NCI-H146 treated with DMSO at 0.1 percent for 48 hours (cell line): ENCODE measurements at regions not wholly inside any gene's neighbourhood (a gene's known extent, or its start where the extent isn't known, plus 50 kb on each side); places are given as distances from the start of the nearest gene placed in this dataset.
"Not testable (repeated sequence)": the region's sequence is repeated elsewhere in the genome, so short reads cannot be mapped to it uniquely, and the experiment has no call there.

Experiments
- DNase-seq: peaks from one replicate; lab custom pipeline; 2025; ENCODE audit not compliant: unreplicated experiment; lab: John Stamatoyannopoulos, UW

DNA sequence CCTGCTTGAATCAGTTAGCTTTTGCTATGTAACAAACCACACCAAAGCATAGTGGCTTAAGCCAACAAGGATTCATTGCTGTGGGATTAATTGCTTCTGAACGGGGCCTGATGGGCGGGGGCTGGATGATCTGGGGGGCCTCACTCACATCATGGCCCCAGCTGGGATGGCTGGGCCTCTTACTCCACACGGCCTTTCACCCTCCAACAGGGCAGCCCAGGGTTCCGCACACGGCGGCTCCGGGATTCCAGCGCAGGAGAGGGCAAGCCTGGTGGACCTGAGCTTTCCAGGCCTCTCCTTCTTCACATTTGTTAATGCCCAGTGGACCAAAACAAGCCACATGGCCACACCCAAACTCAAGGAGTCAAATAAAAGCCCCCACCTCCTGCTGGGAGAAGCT is 86.3 kb upstream of the PHLPP1 start:
- DNase-seq: no peak

DNA sequence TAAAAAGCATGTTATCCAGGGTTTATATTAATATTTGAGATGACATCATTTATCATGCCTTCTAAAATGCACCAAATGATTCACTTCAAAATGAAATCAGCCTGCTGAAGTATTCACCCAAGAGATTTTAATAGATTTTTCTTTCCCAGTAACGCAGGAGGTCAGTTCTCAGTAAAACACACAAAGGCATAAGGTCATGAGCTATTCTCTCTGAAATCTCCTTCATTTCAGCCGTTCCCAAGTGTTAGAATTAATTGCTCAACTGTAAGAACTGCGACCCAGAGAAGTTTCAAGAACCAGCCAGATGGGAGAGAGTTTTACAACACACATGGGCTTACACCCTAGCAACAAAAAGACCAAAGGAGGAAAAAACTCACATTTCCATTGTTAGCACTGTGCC is 84.2 kb upstream of the PHLPP1 start:
- no peak for DNase-seq

DNA sequence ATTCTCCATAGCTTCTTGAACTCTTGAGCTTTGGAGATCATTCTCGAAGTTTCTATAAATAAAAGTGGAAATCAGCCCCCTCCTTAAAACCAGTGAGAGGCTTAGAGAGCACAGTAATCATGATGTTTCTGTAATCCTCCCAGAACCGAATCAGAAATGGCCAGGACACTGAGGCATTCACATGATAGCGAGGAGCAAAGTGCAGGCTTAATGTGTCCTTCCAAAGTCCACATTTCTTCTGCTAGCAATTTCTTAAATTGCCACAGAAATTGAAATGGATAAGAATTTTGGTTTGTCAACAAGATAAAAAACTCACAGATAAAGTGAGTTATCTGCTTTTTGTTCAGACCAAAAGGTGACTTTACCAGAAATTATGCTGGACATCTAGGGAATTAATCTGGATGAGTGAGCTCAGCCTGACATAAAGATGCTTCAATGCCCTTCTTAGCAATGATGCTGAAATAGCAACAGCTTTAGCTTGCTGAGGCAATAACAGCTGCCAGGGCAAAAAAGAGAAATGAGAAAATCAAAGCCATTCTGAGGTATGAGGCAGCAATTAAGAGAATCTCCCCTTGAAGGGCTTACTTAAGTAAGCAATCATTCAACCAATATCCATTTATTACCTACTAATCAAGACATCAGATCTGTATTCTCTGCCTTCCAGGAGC is 82.4 kb upstream of the PHLPP1 start:
- no peak for DNase-seq

DNA sequence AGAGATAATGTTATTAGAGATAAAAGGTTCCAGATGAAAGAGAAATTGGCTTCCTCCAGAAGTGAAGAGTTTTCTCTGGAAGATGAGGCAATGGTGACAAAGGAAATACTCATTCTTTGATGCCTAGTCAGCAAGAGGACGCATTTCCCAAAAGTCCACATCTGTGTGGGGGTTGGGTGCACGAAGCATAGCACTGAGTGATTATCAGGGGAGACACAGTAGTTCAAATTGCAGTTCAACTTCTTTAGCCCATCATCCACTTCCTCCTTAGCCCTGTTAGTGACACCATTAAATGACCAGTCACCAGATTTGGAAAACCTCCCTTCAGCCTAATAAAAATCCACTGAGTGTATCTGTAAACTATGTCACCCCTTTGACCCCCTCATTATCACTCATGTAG is 80.9 kb upstream of the PHLPP1 start:
- DNase-seq: no peak

DNA sequence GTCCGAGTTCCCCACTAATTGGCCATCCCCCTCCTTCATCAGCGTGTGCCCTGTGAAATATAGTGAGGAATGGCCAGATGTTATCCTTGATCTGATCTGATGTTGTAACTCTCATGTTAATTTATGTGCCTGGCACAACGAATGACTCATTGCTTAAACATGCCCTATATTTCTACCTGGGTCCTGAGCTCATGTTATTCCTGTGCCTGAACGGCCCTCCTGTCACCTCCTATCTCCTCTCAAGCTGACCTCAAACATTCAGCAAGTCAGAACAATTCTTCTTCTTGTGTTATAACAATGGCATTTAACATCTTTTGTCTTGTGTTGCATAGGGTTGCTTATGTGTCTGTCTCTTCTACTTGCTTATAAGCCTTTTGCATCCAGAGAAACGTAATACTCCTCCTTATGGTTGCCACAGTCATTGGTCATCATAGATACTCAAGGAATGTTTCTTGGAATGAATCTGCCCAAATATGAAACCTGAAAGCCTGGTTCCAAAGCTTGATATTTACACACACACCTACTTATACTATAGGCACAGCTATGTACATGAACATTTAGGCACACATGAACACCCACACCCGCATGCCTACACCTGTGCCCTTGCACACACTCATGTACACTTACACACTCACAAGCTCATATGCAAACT is 80.2 kb upstream of the PHLPP1 start:
- no peak for DNase-seq

DNA sequence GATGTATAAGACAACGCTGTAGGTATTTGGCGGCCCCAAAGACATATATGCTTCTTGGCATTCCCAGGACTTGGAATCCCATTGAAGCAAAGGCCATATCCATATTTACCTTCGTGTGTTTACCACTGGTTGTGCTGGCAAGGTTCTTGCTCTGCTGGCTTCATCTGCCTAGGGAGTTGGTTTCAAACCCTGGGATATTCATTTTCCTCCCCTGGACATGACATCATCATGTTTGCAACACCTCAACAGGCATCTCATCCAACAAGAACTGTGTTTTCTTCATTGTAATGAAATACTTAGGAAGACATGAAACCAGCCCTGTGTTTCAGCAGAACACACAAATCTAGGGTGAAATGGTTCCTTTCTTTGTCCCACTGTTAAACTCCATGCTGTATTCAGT is 77.9 kb upstream of the PHLPP1 start:
- DNase-seq: no peak

DNA sequence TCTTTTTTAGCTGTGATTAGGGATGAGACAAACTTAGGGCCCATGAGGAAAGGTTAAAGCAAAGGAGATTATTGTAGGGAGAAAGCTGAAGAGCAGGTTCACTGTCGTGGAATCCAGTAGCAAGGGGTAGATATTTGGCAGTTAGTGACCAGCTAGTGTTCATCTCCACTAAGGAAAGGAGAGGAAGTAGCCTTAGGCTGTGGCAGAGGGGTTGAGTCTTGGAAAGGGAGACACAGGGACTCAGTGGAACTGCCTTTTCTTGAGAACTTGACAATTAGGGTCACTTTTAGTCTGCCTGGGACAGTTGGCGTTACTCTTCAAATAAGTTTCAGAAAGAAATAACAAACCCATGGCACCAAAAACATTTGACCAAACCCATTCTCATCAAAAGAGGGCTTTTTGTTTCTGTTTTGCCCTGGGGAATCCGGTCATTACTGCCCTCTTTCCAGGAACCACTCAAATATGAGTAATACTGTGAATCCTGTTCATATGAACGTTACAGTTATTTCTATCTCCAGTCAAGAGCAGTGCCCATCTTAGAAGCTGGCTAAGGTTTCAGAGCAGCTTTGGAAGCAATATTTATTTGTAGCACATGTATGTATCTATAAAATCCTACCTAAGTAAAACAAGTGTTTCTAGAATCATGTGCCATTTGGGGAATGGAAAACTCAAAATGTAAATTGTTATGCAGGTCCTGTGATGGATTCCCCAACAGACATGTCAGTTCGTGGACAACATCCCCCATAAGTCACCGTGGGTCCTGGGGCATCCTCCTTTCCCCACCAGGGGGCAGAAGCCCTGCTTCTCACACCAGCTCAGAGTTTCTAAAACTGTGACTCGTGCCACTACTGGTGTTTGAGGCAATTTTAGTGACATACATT is 77.3 kb upstream of the PHLPP1 start:
- peak; percentile 42 for DNase-seq

DNA sequence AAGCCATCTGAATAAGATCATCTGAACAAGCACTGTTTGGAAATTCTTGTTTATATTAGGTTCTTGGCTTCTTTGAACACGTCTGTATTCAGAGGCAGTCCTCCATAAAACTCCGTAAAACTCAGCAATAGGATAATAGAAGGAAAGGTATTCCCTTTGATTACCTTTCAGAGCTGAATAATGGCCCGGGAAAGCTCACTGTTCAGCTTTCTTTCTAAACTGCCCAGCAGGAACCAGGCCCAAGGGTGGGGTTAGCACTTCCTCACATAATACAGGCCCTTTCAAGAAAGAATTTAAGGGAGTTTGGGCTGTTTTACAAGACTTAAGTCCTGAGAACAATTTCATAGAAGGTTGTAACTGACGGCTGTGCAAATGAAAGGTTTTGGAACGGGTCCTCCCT is 72.2 kb upstream of the PHLPP1 start:
- DNase-seq: no peak

DNA sequence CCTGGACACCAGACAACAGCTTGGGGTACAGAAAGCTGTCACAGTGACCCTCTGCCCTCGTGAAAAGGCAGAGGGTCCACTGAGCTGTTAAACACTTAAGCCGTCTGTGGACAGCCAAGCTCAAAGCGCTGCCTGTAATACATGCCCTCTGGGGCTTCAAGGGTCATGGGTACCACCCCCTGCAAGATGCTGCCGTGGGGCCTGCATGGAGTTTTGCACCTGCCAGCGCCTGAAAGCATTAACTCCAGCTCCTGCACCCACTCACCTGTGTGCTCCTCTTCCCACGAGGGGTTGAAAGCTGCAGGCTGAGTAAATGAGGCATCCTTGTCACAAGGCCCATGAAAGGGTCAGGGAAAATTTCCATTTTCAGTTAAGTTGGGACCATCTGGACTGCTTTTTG is 70.6 kb upstream of the PHLPP1 start:
- no peak for DNase-seq

DNA sequence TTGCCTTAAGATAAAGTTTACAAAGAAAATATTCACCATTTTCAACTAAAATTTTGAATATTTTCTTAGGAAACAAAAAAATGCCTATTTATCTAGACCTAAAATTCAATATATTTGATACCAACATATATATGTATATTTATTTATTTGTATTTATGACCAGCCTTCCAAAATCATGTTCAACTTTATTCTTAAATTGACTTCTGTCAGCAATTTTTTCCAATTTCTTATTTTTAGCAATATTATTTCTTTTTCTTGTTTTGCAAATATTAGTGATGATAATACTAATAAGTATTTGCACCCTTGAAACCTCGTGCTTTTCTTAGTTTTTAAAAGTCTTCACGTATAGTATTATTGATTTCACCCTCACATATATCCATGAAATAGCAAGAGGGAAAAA is 68.2 kb upstream of the PHLPP1 start:
- DNase-seq: no peak

DNA sequence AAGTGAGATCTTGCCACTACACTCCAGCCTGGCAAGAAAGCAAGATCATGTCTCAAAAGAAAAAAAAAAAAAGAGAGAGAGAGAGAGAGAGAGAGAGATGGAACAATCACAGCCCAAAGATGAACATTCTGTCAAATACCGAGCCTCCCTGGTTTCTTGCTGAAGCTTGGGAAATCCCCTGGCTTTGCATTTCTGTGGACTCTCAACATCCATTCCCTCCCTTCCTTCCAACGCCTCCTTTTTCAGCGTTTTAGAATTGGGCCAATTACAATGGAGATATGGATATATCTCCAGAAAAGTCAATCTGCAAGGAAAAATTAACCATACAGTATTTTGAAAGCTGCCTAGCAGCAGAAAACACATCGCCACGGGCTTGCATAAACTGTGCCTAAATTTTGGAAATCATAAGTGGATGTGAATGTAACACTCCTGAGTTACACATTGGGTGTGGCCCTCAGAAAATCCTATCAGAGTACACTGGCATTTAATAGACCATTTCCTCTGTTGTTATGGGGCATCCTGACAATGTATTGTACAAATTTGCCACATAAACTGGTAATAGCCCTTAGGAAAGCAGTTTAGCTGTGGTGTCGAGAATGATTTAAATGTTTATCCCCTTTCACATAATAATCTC is 67.2 kb upstream of the PHLPP1 start:
- DNase-seq: no peak

DNA sequence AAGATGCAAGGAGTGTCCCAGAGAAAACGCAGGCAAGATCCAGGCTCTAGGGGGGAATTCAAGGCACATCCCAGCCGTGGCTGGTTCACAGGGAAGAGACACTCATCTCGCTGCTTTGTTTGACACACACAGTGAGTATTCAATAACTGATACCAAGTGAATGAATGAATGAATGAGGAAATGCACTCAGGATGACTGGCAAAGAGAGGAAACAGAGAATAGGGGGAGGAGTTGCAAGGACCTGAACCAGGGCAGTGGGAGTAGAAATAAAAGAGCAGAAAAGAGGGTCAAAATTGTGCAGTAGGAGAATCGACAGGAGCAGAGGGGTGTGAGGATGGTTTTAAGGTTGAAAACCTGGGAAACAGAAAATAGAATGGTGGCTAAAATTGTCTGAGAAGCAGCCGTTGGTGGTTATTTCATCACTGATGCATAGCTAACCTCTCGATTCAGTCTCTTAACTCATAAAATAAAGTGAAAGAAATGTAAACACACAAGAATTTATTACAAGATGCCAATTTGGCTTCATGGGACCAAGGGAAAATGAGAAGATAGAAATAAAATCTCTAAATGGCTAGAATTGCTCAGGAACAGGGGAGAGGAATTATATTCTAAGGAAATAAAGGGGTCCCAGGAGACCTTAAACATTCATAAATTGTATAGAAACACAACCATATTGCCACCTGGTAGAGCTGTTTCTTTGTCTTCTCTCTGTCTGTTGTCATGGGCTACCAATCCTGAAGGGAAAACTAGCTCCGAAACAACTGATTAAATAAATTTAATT is 63.9 kb upstream of the PHLPP1 start:
- DNase-seq: no peak

DNA sequence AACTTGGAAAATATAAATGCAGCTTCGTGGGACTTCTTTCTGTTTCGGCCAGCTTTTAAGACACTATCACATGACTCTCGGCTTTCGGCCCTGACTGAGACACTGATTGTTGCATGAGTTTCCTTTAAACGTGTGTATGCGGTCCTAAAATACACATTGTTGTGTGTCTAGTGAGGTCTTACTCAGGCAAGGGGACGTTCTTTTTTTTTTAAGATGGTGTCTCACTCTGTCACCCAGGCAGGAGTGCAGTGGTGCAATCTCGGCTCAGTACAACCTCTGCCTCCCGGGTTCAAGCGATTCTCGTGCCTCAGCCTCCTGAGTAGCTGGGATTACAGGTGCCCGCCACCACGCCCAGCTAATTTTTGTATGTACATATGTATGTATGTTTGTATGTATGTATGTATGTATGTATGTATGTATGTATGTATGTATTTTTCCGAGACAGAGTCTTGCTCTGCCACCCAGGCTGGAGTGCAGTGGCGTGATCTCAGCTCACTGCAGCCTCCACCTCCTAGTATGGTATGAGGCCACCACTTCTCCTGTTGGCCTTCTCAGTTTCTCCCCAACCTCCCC is 63.2 kb upstream of the PHLPP1 start:
- DNase-seq: not testable (repeated sequence)

DNA sequence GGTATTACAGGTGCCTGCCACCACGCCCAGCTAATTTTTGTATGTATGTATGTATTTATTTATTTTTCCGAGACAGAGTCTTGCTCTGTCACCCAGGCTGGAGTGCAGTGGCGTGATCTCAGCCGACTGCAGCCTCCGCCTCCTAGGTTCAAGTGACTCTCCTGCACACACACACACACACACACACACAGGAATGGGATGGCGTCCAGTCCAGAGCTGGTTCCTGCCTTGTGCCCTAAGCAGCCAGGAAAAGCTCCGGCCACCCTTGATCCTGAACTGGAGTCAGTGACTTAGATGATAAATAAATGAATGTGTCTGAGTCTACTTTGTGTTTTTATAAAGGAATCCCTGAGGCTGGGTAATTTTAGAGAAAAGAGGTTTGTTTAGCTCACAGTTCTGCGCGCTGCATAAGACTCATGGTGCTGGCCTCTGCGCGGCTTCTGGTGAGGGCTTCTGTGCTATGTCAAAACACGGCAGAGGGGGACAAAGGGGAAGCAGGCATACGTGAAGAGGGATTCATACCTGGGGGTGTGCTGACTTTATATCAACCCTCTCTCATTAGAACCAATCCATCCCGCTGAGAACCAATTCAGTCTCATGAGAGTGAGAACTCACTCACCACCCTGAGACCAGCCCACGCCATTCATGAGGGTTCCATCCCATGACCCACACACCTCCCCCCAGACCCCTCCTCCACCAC is 59.7 kb upstream of the PHLPP1 start:
- no peak for DNase-seq

DNA sequence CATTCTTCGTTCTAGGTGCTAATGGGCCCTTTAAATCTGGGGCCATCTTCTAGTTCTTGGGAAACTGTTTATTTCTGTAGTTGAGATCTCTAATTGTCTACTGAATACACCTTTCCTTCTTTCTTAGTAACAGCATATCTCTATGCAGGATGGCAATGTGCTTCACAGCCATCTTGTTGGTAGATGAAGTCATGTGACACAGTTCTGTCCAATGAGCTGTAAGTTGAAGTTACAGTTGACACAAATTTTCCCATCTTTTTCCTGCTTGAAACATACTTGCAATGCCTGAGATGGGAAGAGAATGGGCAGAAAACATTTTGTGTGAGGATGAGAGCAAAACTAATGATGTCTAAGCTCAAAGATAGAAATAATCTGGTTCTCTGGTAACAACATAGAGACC is 57.3 kb upstream of the PHLPP1 start:
- DNase-seq: no peak

DNA sequence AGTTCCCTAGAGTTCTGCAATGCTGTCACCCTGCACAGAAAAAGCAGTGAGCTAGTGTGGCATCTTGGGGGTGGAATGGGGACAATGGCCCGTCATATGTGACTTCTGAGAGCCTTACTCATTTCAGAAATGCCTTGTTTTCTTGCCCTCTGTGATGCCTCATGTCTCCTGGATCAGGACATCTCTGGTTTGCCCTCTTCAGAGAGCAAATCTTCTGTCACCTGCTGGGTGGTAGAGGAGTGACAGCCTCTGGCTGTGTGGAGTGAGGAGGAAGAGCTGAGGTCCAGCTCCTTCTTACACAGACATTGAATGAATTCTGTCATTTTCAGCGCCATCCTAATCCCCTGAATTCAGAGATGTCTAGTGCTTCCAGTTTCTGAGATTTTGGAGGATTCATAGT is 55.6 kb upstream of the PHLPP1 start:
- DNase-seq: no peak

DNA sequence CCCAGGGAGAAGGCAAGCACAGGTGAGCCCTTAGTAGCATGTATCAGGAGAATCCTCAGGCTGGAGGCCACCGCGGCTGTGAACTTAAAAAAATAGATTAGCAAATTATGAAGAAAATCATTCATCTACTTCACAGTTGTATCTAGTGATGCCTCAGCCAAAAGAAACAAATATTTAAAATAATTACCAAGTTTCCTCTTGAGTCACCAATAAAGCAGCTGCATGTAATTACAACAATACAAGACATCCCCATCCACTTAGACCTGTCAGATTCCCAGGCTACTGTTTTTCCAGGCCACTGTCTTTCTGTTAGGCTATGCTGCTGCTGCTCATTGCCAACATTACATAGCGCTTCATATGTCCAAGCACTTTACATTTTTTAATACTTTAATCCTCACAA is 54.6 kb upstream of the PHLPP1 start:
- peak; percentile 93 for DNase-seq

DNA sequence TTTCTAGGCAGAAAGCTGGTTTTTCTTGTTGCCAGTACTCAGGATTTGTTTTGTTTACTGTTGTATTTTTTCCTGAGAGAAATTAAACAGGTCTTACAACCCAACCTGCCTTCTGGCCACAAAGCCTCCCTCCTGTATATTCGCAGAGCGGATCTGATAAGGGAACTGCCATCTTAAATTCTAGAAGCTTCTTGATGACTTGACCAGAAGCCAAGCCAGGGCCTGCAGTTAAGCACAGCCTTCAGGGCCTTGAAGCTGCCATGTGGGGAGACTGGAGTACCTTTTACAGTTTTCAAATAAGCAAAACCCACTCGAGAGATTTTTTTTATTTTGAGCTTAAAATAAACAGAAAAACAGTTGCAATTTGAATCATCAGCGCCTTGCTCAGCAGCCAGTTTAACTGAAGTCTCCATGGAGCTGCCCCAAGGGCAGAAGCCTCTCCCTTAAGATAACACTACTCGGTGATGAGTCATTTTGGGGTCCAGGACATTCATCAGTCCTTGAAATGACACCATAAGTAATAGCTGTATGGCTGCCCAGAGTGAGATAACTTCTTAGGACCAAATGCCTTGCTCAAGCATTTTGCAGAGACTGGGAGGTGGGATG is 51.5 kb upstream of the PHLPP1 start:
- DNase-seq: no peak

DNA sequence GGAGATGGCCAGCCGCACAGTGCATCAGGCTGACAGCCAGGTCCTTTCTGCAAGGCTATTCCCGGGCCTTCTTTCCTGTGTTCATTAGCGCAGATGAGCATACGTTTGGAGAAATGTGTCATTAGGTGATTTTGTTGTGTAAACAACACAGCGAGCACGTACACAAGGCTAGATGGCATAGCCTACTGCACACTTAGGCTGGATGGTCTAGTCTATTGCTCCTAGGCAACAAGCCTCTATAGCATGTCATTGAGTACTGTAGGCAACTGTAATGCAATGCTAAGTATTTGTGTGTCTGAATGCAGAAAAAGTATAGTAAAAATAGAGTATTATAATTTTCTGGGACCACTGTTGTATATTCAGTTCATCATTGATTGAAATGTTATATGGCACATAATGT is 50.9 kb upstream of the PHLPP1 start:
- DNase-seq: no peak

DNA sequence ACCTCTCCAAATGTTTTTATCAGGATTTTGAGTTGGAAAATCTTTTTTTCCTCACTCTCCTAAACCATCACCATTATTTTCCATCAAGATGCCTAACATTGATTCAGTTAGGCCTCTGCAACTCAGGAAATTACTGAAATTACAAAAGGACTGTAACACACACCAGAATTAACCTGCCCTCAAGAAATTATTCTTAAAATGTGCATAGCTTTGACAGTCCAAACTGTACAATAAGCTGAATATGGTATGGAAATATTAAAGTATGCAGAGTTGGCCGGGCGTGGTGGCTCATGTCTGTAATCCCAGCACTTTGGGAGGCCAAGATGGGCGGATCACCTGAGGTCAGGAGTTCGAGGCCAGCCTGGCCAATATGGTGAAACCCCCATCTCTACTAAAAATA is 50.2 kb upstream of the PHLPP1 start:
- DNase-seq: no peak
